Ishikawa (cell line): ENCODE measurements at regions not wholly inside any gene's neighbourhood (a gene's known extent, or its start where the extent isn't known, plus 50 kb on each side); places are given as distances from the start of the nearest gene placed in this dataset.

Experiments used
- CEBPB ChIP-seq: IDR thresholded peaks from 2 replicates; pipeline ENCODE4 v1.6.1; 2012
- CREB1 ChIP-seq: IDR thresholded peaks from 2 replicates; pipeline ENCODE4 v1.6.1; 2012; ENCODE audit warnings: low read depth
- EGR1 ChIP-seq: IDR thresholded peaks from 2 replicates; pipeline ENCODE4 v1.6.1; 2012
- EP300 ChIP-seq: IDR thresholded peaks from 2 replicates; pipeline ENCODE4 v1.6.1; 2012; ENCODE audit warnings: borderline replicate concordance
- FOXM1 ChIP-seq: IDR thresholded peaks from 2 replicates; pipeline ENCODE4 v1.6.1; 2012; ENCODE audit warnings: low read depth, borderline replicate concordance
- MAX ChIP-seq: IDR thresholded peaks from 2 replicates; pipeline ENCODE4 v1.6.1; 2012
- NFIC ChIP-seq: IDR thresholded peaks from 2 replicates; pipeline ENCODE4 v1.6.1; 2012
- RAD21 ChIP-seq: IDR thresholded peaks from 2 replicates; pipeline ENCODE4 v1.6.1; 2012; ENCODE audit warnings: low read depth
- REST ChIP-seq: IDR thresholded peaks from 2 replicates; pipeline ENCODE4 v1.6.1; 2012; ENCODE audit warnings: low read depth, mild to moderate bottlenecking
- TAF1 ChIP-seq: IDR thresholded peaks from 2 replicates; pipeline ENCODE4 v1.6.1; 2012; ENCODE audit warnings: low read depth, mild to moderate bottlenecking
- TCF12 ChIP-seq: IDR thresholded peaks from 2 replicates; pipeline ENCODE4 v1.6.1; 2012; ENCODE audit warnings: low read depth
- TEAD4 ChIP-seq: IDR thresholded peaks from 2 replicates; pipeline ENCODE4 v1.6.1; 2012
- YY1 ChIP-seq: IDR thresholded peaks from 2 replicates; pipeline ENCODE4 v1.6.1; 2012; ENCODE audit warnings: low read depth
- ZBTB7A ChIP-seq: IDR thresholded peaks from 2 replicates; pipeline ENCODE4 v1.6.1; 2012; ENCODE audit warnings: low read depth
- TF ChIP-seq, protein P1 (sequence below): IDR thresholded peaks from 2 replicates; pipeline ENCODE4 v1.6.1; 2012

DNA sequence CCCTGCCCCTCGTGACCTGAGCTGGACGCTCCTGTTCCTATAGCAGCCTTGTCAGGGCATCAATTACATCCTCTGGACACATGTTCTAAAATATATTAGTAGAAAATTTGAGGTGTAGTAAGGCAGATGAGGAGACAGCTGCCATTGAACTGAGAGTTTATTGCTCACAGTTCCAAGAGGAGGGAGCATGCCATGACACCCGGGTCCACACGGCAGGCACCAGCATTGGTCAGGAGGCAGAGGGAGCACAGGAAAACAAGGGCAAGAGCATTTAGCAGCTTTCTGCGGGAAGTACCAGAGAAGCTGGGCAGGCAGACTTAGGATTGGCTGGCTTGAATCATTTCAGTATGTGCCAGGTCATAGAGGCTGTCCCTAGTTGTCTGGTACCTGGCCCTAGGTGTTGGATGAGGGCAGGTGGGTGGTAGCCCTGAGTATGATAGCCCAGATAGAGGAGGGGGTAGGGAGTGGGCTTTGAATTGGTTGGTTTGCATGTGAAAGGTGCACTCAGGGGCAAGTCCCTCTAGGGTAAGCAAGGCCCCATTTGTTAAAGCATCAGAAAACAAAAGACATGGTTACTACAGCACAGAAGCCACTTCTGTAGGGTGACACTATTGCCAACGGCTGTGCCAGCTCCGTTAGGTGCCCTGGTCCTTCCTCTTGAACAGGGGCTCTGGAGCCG, 223.6 kb upstream of the RAB4A start:
- TF ChIP-seq FOXM1 (no peak), ZBTB7A (no peak), MAX (no peak), REST (no peak), TEAD4 (no peak), EP300 (no peak)

DNA sequence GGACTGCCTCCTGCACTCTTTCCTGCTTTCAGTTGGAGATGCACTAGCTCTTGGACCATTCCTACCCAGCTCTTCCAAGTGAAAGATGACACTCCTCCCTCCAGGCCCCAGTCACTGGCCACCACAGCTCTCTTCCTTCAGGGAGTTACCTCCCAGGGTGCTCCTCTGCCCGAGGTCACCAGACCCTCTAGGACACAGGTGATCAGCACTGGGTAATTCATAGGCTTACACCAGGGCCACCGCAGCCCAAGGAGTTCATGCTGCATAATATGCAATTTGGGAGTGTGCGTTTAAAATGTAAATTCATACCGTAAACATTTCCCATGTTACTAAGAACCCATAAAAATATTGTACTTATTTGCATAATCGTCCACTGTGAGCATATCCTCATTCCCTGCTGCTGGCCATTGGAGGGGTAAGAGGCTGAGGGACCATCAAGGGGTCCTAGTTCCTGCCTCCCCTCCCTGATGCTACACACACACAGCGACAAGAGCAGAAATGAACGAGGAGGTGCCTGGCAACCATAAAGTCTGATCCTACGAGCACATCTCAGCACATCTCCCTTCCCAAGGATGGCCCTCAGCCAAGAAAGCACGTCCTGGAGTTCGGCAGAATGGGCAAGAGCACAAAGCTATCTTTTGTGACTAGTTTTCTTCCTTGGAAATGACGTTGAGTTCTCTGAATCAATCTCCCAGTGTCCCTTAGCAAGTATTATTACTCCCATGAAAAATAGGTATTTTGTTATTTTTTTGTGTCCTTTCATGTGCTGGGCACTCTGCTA, 222.9 kb upstream of the RAB4A start:
- TF ChIP-seq EGR1 (no peak), TAF1 (no peak), YY1 (no peak), CREB1 (no peak), CEBPB (no peak), REST (no peak), ZBTB7A (no peak)

DNA sequence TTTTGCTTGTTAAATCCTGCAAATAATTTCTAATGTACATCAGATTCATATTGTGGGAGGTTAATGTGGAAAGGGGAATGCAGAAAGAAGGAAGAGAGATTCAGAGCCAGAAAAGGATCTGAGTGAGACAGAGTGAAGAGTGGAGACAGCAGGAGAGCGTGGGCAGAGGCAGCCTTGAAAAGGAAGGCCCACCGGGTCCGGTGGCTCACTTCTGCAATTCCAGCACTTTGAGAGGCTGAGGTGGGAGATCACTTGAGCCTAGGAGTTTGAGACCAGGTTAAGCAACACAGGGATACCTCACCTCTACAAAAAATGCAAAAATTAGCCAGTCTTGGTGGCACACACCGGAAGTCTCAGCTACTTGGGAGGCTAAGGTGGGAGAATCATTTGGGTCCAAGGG, 222.0 kb upstream of the RAB4A start:
- TF ChIP-seq MAX (no peak), ZBTB7A (no peak), CREB1 (no peak), CEBPB (no peak), RAD21 (no peak), EP300 (no peak), FOXM1 (no peak), NFIC (no peak), TEAD4 (no peak), REST (no peak), TAF1 (no peak), EGR1 (no peak), TCF12 (no peak), YY1 (no peak)
- TF ChIP-seq, protein P1, sequence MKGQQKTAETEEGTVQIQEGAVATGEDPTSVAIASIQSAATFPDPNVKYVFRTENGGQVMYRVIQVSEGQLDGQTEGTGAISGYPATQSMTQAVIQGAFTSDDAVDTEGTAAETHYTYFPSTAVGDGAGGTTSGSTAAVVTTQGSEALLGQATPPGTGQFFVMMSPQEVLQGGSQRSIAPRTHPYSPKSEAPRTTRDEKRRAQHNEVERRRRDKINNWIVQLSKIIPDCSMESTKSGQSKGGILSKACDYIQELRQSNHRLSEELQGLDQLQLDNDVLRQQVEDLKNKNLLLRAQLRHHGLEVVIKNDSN: no peak

GRCh38 chr1:229056046-229056445, 214.9 kb upstream of the RAB4A start:
- no peak for TF ChIP-seq EGR1
- no peak for TF ChIP-seq TAF1
- TF ChIP-seq RAD21: no peak
- TF ChIP-seq EP300: no peak
- TF ChIP-seq YY1: no peak

GRCh38 chr1:229058111-229058561, 212.8 kb upstream of the RAB4A start:
- TF ChIP-seq CEBPB (no peak), NFIC (peak; percentile 71), RAD21 (no peak), CREB1 (no peak)
